HCT116 (cell line): ENCODE measurements at regions not wholly inside any gene's neighbourhood (a gene's known extent, or its start where the extent isn't known, plus 50 kb on each side); places are given as distances from the start of the nearest gene placed in this dataset.

Experiments
- ATAC-seq: fragments of 200-7000 bp; cut with Tn5 transposase; 2 replicates; pipeline ENCODE4 v1.9.1; 2020; ENCODE audit warnings: mild to moderate bottlenecking, moderate library complexity
- BruUV-seq: library from RNA; stranded (reverse); fragments of 400-500 nt; replicated peaks from 2 replicates; lab custom pipeline; 2021; lab: Mats Ljungman, UMichigan
- CTCF ChIA-PET: fragments of 300-600 bp; sonication (Branson Sonifier 250); formaldehyde crosslinking; loops from one replicate; lab custom pipeline; 2021; ENCODE audit warnings: antibody characterized with exemption; lab: Charles Lee
- POLR2A ChIA-PET: fragments of 300-600, 350-600 bp; sonication (Branson Sonifier 250); formaldehyde crosslinking; loops from one replicate; lab custom pipeline; 2021; ENCODE audit warnings: antibody characterized with exemption; lab: Charles Lee
- RAD21 ChIA-PET, 2 experiments: fragments of 300-600 bp; sonication (Branson Sonifier 250); formaldehyde crosslinking; loops; one replicate each; lab custom pipeline; 2023; ENCODE audit warnings: low total read pairs in 2 of 2; ENCODE audit not compliant: uncharacterized antibody in 2 of 2, unreplicated experiment in 2 of 2, low non-redundant PET in 1 of 2; lab: Charles Lee
- DNase-seq: peaks from one replicate; pipeline ENCODE4 v3.0.0-alpha.2; 2010; ENCODE audit warnings: low read depth, low spot score
- H2AFZ ChIP-seq: fragments of 200-600 bp; shearing (Covaris generic), sonication (generic); 2 replicates; pipeline ENCODE4 v1.6.1; 2017; ENCODE audit warnings: low read depth, mixed run types, mixed read lengths, antibody characterized with exemption, low read length; ENCODE audit not compliant: poor library complexity, severe bottlenecking
- H3K27ac ChIP-seq: 2 replicates; pipeline ENCODE4 v1.5.1; 2012; ENCODE audit warnings: low read depth, low read length
- H3K27me3 ChIP-seq: fragments of 200-600 bp; sonication (generic); 2 replicates; pipeline ENCODE4 v1.6.1; 2016; ENCODE audit warnings: mixed run types, low read length, mixed read lengths; ENCODE audit not compliant: insufficient read depth
- H3K36me3 ChIP-seq, 2 experiments: fragments of 200-500 bp in 1 of 2; fragments of 200-600 bp in 1 of 2; sonication (Bioruptor generic) in 1 of 2; sonication (generic) in 1 of 2; 2 replicates each; pipeline versions ENCODE4 v1.5.1 to v1.6.1; 2014 to 2016; ENCODE audit warnings: low read length in 2 of 2, inconsistent platforms in 1 of 2, mixed read lengths in 1 of 2, mixed run types in 1 of 2; ENCODE audit not compliant: insufficient read depth in 2 of 2, control insufficient read depth in 1 of 2
- H3K4me1 ChIP-seq, 2 experiments: fragments of 200-600 bp in 1 of 2; sonication (generic) in 1 of 2; 2 replicates each; pipeline versions ENCODE4 v1.5.1 to v1.6.1; 2012 to 2017; ENCODE audit warnings: low read length in 2 of 2, inconsistent platforms in 1 of 2, mild to moderate bottlenecking in 1 of 2, mixed read lengths in 1 of 2, mixed run types in 1 of 2, moderate library complexity in 1 of 2; ENCODE audit not compliant: insufficient read depth in 2 of 2, control insufficient read depth in 1 of 2
- H3K4me2 ChIP-seq: fragments of 200-600 bp; sonication (generic); 2 replicates; pipeline ENCODE4 v1.6.1; 2017; ENCODE audit warnings: mixed run types, low read length, mixed read lengths
- H3K4me3 ChIP-seq, 2 experiments: fragments of 200-600 bp in 1 of 2; sonication (generic) in 1 of 2; replicated peaks in 1 of 2; 2 replicates each; pipeline ENCODE4 v1.5.1; 2011 to 2016; ENCODE audit warnings: low read length in 2 of 2, control low read depth in 1 of 2, low read depth in 1 of 2, mild to moderate bottlenecking in 1 of 2, mixed read lengths in 1 of 2, mixed run types in 1 of 2
- H3K79me2 ChIP-seq: fragments of 200-600 bp; sonication (generic); 2 replicates; pipeline ENCODE4 v1.6.1; 2017; ENCODE audit warnings: mild to moderate bottlenecking, mixed run types, low read length, moderate library complexity, mixed read lengths; ENCODE audit not compliant: insufficient read depth
- H3K9ac ChIP-seq: fragments of 200-600 bp; sonication (generic); 2 replicates; pipeline ENCODE4 v1.6.1; 2016; ENCODE audit warnings: low read length, mixed read lengths
- H3K9me2 ChIP-seq: fragments of 200-600 bp; sonication (generic), shearing (Covaris generic); 2 replicates; pipeline ENCODE4 v1.6.1; 2017; ENCODE audit warnings: mixed run types, mild to moderate bottlenecking, moderate library complexity; ENCODE audit not compliant: insufficient read depth
- H3K9me3 ChIP-seq, 2 experiments: fragments of 200-500 bp in 1 of 2; fragments of 200-600 bp in 1 of 2; sonication (Bioruptor generic) in 1 of 2; sonication (generic) in 1 of 2; 2 replicates each; pipeline ENCODE4 v1.6.1; 2014 to 2017; ENCODE audit warnings: low read length in 2 of 2, mixed read lengths in 2 of 2, inconsistent platforms in 1 of 2, low read depth in 1 of 2, mild to moderate bottlenecking in 1 of 2, mixed run types in 1 of 2, moderate library complexity in 1 of 2; ENCODE audit not compliant: control insufficient read depth in 1 of 2, insufficient read depth in 1 of 2
- H4K20me1 ChIP-seq: fragments of 200-600 bp; sonication (generic), shearing (Covaris generic); 2 replicates; pipeline ENCODE4 v1.6.1; 2017; ENCODE audit warnings: mixed run types, mild to moderate bottlenecking, moderate library complexity; ENCODE audit not compliant: insufficient read depth
- CBX3 ChIP-seq: IDR thresholded peaks from 2 replicates; pipeline ENCODE4 v1.6.1; 2012; ENCODE audit warnings: low read depth
- CEBPB ChIP-seq: IDR thresholded peaks from 2 replicates; pipeline ENCODE4 v1.6.1; 2012; ENCODE audit warnings: low read depth
- EGR1 ChIP-seq: IDR thresholded peaks from 2 replicates; pipeline ENCODE4 v1.6.1; 2012; ENCODE audit warnings: low read depth
- ELF1 ChIP-seq: IDR thresholded peaks from 2 replicates; pipeline ENCODE4 v1.6.1; 2012; ENCODE audit warnings: low read depth, borderline replicate concordance
- JUND ChIP-seq: IDR thresholded peaks from 2 replicates; pipeline ENCODE4 v1.6.1; 2012
- POLR2AphosphoS5 ChIP-seq: IDR thresholded peaks from 2 replicates; pipeline ENCODE4 v1.6.1; 2011; ENCODE audit warnings: mild to moderate bottlenecking, low read depth, low read length, moderate library complexity
- RAD21 ChIP-seq: IDR thresholded peaks from 2 replicates; pipeline ENCODE4 v1.6.1; 2012; ENCODE audit warnings: low read depth, mild to moderate bottlenecking
- SIN3A ChIP-seq: IDR thresholded peaks from 2 replicates; pipeline ENCODE4 v1.6.1; 2012; ENCODE audit warnings: low read depth
- SP1 ChIP-seq: IDR thresholded peaks from 2 replicates; pipeline ENCODE4 v1.6.1; 2012; ENCODE audit warnings: low read depth
- SRF ChIP-seq: IDR thresholded peaks from 2 replicates; pipeline ENCODE4 v1.6.1; 2012; ENCODE audit warnings: low read depth
- ZFX ChIP-seq: fragments of 450-650 bp; IDR thresholded peaks from 2 replicates; pipeline ENCODE4 v1.6.1; 2017
- intact Hi-C: fragments of 100-400 bp; cut with micrococcal nuclease; formaldehyde crosslinking; loops from 2 replicates; pipeline ENCODE4 v1.10.0; 2022
- TF ChIP-seq, protein P1 (sequence below): IDR thresholded peaks from 2 replicates; pipeline ENCODE4 v1.6.1; 2012
- TF ChIP-seq, protein P2 (sequence below): IDR thresholded peaks from 2 replicates; pipeline ENCODE4 v1.6.1; 2011; ENCODE audit warnings: mild to moderate bottlenecking, low read length, moderate library complexity; ENCODE audit not compliant: insufficient replicate concordance; ENCODE audit errors: extremely low read depth
- TF ChIP-seq, protein P3 (sequence below): IDR thresholded peaks from 2 replicates; pipeline ENCODE4 v1.6.1; 2012
- TF ChIP-seq, protein P4 (sequence below): IDR thresholded peaks from 2 replicates; pipeline ENCODE4 v1.6.1; 2012; ENCODE audit warnings: low read depth

DNA sequence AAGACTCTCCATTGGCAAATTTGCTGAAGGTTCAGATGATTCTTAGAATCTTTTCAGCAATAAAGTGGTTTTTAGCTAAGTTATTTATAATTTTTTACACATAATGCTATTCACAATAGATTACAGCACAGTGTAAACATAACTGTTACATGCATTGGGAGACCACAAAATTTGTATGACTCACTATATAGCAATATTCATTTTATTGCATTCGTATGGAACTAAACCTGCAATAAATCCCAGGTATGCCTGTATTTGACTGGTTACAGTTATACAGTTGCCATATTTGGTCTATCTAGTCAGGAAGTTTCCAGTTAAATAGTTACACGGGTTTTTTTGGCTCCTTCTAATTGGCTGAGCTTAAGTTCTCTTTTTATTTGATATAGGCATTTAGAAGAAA lies 220.8 kb downstream of the MRPS30 start:
- ChIA-PET CTCF (no interaction called here), POLR2A (no interaction called here), RAD21 (no interaction called here)
- H4K20me1 ChIP-seq, result no peaks in the 10 kb centered on the region
- no peak overlapping the region for H3K4me3 ChIP-seq
- no peaks in the 10 kb centered on the region for H3K79me2 ChIP-seq
- H3K9me3 ChIP-seq, result no peaks in the 10 kb centered on the region
- no peak overlapping the region for H3K4me2 ChIP-seq
- no peak overlapping the region for H2AFZ ChIP-seq
- H3K36me3 ChIP-seq, result no peaks in the 10 kb centered on the region
- intact Hi-C loops, result no loop called here
- DNase-seq (no peak), ATAC-seq (no peak)
- H3K9ac ChIP-seq, result no peak overlapping the region
- TF ChIP-seq, protein P1, sequence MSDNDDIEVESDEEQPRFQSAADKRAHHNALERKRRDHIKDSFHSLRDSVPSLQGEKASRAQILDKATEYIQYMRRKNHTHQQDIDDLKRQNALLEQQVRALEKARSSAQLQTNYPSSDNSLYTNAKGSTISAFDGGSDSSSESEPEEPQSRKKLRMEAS, result no peak
- TF ChIP-seq ZFX, result no peak
- TF ChIP-seq, protein P2, sequence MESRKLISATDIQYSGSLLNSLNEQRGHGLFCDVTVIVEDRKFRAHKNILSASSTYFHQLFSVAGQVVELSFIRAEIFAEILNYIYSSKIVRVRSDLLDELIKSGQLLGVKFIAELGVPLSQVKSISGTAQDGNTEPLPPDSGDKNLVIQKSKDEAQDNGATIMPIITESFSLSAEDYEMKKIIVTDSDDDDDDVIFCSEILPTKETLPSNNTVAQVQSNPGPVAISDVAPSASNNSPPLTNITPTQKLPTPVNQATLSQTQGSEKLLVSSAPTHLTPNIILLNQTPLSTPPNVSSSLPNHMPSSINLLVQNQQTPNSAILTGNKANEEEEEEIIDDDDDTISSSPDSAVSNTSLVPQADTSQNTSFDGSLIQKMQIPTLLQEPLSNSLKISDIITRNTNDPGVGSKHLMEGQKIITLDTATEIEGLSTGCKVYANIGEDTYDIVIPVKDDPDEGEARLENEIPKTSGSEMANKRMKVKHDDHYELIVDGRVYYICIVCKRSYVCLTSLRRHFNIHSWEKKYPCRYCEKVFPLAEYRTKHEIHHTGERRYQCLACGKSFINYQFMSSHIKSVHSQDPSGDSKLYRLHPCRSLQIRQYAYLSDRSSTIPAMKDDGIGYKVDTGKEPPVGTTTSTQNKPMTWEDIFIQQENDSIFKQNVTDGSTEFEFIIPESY, result no peak
- no peak for TF ChIP-seq SRF
- no peak for TF ChIP-seq JUND
- TF ChIP-seq, protein P3, sequence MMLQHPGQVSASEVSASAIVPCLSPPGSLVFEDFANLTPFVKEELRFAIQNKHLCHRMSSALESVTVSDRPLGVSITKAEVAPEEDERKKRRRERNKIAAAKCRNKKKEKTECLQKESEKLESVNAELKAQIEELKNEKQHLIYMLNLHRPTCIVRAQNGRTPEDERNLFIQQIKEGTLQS, result no peak
- TF ChIP-seq POLR2AphosphoS5, result no peak
- no peak for TF ChIP-seq SP1
- H3K27me3 ChIP-seq, result no peaks in the 10 kb centered on the region
- H3K4me1 ChIP-seq, result no peaks in the 10 kb centered on the region
- BruUV-seq, result no TSS peak
- H3K9me2 ChIP-seq, result no peaks in the 10 kb centered on the region
- no peak overlapping the region for H3K27ac ChIP-seq

DNA sequence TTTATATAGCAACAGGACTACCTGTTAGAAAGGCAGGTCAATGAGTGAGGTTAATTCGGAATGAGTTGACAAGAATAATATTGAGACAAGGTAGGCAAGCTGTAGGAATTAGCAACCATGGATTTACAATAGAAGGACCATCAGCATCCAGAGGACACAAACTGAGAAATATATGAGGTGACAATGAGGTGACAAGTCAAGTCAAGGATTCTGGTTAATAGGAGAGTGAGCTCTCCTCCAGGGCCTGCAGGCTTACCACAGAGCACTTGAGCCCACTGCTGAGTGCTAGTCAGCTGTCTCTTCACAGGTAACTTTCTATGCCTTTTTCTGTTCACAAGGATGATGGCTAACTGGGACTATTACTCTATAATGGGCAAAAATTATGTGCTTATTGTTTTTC lies 227.2 kb downstream of the MRPS30 start:
- ChIA-PET RAD21 (no interaction called here), POLR2A (no interaction called here), CTCF (no interaction called here)
- no peak overlapping the region for H3K27ac ChIP-seq
- H3K9me3 ChIP-seq, result no peaks in the 10 kb centered on the region
- H3K4me2 ChIP-seq, result no peak overlapping the region
- no peaks in the 10 kb centered on the region for H3K27me3 ChIP-seq
- no peak overlapping the region for H3K4me3 ChIP-seq
- no peak overlapping the region for H3K9ac ChIP-seq
- H2AFZ ChIP-seq, result no peak overlapping the region
- H3K36me3 ChIP-seq, result no peaks in the 10 kb centered on the region
- no peaks in the 10 kb centered on the region for H4K20me1 ChIP-seq
- peaks cover 0 to 5% of the 10 kb centered on the region in 2 experiments; a peak in 2 of 4 replicates for H3K4me1 ChIP-seq
- DNase-seq, result no peak
- H3K79me2 ChIP-seq, result no peaks in the 10 kb centered on the region
- no peak for ATAC-seq
- no peaks in the 10 kb centered on the region for H3K9me2 ChIP-seq
- intact Hi-C loops, result loop anchor here (5.0 kb wide), 1 partner anchor 174 kb away; no protein-coding TSS in a partner anchor
- BruUV-seq, result no TSS peak
- TF ChIP-seq CBX3 (no peak), SIN3A (no peak), CEBPB (no peak), POLR2AphosphoS5 (no peak), EGR1 (no peak), ELF1 (no peak), RAD21 (no peak)
- TF ChIP-seq, protein P4, sequence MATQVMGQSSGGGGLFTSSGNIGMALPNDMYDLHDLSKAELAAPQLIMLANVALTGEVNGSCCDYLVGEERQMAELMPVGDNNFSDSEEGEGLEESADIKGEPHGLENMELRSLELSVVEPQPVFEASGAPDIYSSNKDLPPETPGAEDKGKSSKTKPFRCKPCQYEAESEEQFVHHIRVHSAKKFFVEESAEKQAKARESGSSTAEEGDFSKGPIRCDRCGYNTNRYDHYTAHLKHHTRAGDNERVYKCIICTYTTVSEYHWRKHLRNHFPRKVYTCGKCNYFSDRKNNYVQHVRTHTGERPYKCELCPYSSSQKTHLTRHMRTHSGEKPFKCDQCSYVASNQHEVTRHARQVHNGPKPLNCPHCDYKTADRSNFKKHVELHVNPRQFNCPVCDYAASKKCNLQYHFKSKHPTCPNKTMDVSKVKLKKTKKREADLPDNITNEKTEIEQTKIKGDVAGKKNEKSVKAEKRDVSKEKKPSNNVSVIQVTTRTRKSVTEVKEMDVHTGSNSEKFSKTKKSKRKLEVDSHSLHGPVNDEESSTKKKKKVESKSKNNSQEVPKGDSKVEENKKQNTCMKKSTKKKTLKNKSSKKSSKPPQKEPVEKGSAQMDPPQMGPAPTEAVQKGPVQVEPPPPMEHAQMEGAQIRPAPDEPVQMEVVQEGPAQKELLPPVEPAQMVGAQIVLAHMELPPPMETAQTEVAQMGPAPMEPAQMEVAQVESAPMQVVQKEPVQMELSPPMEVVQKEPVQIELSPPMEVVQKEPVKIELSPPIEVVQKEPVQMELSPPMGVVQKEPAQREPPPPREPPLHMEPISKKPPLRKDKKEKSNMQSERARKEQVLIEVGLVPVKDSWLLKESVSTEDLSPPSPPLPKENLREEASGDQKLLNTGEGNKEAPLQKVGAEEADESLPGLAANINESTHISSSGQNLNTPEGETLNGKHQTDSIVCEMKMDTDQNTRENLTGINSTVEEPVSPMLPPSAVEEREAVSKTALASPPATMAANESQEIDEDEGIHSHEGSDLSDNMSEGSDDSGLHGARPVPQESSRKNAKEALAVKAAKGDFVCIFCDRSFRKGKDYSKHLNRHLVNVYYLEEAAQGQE, result no peak
- TF ChIP-seq, protein P3, result no peak
